ENCODE measurements at regions not wholly inside any gene's neighbourhood (a gene's known extent, or its start where the extent isn't known, plus 50 kb on each side); places are given as distances from the start of the nearest gene placed in this dataset.
"Not testable (repeated sequence)": the region's sequence is repeated elsewhere in the genome, so short reads cannot be mapped to it uniquely, and the experiment has no call there.

- no peak for DNase-seq (ENCODE audit: low read depth)
Observed at GRCh38 chr5:68661237-68661636, 432.6 kb upstream of the SLC30A5 start.

- DNase-seq (ENCODE audit: low read depth): no peak
Observed at GRCh38 chr5:68662804-68663307, 431.0 kb upstream of the SLC30A5 start.

GRCh38 chr5:68669864-68670575, 423.8 kb upstream of the SLC30A5 start:
- no peak for DNase-seq (ENCODE audit: low read depth)

- no peak for DNase-seq (ENCODE audit: low read depth)
Observed at GRCh38 chr5:68673106-68673822, 420.6 kb upstream of the SLC30A5 start.

GRCh38 chr5:68673823-68674180, 420.0 kb upstream of the SLC30A5 start:
- DNase-seq (ENCODE audit: low read depth): no peak

- no peak for DNase-seq (ENCODE audit: low read depth)
Observed at GRCh38 chr5:68679041-68679440, 414.8 kb upstream of the SLC30A5 start.

GRCh38 chr5:68680366-68680765, 413.4 kb upstream of the SLC30A5 start:
- no peak for DNase-seq (ENCODE audit: low read depth)

- no peak for DNase-seq (ENCODE audit: low read depth)
Observed at GRCh38 chr5:68681929-68682328, 411.9 kb upstream of the SLC30A5 start.

GRCh38 chr5:68682400-68683160, 411.2 kb upstream of the SLC30A5 start:
- DNase-seq (ENCODE audit: low read depth): no peak

- DNase-seq (ENCODE audit: low read depth): peak; percentile 98
Observed at GRCh38 chr5:68683632-68684036, 410.2 kb upstream of the SLC30A5 start.

- DNase-seq (ENCODE audit: low read depth): no peak
Observed at GRCh38 chr5:68685863-68686262, 408.0 kb upstream of the SLC30A5 start.

- no peak for DNase-seq (ENCODE audit: low read depth)
Observed at GRCh38 chr5:68688547-68688946, 405.3 kb upstream of the SLC30A5 start.

GRCh38 chr5:68689010-68689409, 404.8 kb upstream of the SLC30A5 start:
- no peak for DNase-seq (ENCODE audit: low read depth)

- not testable (repeated sequence) for DNase-seq (ENCODE audit: low read depth)
Observed at GRCh38 chr5:68691874-68692273, 401.9 kb upstream of the SLC30A5 start.

GRCh38 chr5:68698025-68698940, 395.5 kb upstream of the SLC30A5 start:
- DNase-seq (ENCODE audit: low read depth): no peak

- DNase-seq (ENCODE audit: low read depth): no peak
Observed at GRCh38 chr5:68699966-68700365, 393.8 kb upstream of the SLC30A5 start.

GRCh38 chr5:68707575-68707974, 386.2 kb upstream of the SLC30A5 start:
- no peak for DNase-seq (ENCODE audit: low read depth)

GRCh38 chr5:68708156-68708841, 385.5 kb upstream of the SLC30A5 start:
- DNase-seq (ENCODE audit: low read depth): no peak

GRCh38 chr5:68708842-68709170, 385.0 kb upstream of the SLC30A5 start:
- no peak for DNase-seq (ENCODE audit: low read depth)

- DNase-seq (ENCODE audit: low read depth): no peak
Observed at GRCh38 chr5:68709239-68709638, 384.6 kb upstream of the SLC30A5 start.

GRCh38 chr5:68710514-68710913, 383.3 kb upstream of the SLC30A5 start:
- DNase-seq (ENCODE audit: low read depth): no peak

All from non-pigmented ciliary epithelial cell (primary cell).